ENCODE measurements at regions not wholly inside any gene's neighbourhood (a gene's known extent, or its start where the extent isn't known, plus 50 kb on each side); places are given as distances from the start of the nearest gene placed in this dataset.
"Not testable (repeated sequence)": the region's sequence is repeated elsewhere in the genome, so short reads cannot be mapped to it uniquely, and the experiment has no call there.

DNA sequence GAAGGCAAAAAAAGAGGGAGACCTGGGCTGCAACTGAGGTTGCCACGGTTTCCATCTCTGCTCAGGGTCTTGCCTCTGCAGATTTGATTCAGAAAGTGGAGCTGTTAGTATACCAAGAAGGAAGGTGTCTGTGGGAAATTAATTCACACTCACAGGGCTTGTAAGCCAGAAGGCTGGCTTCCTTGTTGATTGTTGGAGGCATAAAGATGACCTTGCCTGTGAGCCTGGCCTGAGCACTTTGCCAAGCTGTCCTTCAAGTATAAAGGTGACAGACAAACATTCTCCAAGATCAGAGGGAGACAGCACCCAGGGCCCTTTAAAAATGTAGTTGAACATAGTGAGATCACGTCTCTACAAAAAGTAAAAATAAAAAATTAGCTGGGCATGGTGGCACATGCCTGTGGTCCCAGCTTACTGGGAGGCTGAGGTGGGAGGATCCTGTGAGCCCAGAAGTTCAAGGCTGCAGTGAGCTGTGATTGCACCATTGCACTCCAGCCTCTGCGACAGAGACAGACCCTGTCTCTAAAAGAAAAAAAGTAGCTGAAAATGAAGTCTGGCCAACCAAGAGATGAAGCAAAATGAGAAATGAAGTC, 91.2 kb upstream of the UXS1 start:
- Mint-ChIP-seq H3K27ac (ENCODE audit: unreplicated experiment) (no peak overlapping the region), H3K36me3 (ENCODE audit: low read depth) (no peaks in the 10 kb centered on the region), H3K4me3 (no peak overlapping the region), H3K4me1 (peaks cover 51% of the 10 kb centered on the region), H3K27me3 (ENCODE audit: low read depth) (no peaks in the 10 kb centered on the region), H3K9me3 (no peaks in the 10 kb centered on the region)
- TF ChIP-seq, protein P1, sequence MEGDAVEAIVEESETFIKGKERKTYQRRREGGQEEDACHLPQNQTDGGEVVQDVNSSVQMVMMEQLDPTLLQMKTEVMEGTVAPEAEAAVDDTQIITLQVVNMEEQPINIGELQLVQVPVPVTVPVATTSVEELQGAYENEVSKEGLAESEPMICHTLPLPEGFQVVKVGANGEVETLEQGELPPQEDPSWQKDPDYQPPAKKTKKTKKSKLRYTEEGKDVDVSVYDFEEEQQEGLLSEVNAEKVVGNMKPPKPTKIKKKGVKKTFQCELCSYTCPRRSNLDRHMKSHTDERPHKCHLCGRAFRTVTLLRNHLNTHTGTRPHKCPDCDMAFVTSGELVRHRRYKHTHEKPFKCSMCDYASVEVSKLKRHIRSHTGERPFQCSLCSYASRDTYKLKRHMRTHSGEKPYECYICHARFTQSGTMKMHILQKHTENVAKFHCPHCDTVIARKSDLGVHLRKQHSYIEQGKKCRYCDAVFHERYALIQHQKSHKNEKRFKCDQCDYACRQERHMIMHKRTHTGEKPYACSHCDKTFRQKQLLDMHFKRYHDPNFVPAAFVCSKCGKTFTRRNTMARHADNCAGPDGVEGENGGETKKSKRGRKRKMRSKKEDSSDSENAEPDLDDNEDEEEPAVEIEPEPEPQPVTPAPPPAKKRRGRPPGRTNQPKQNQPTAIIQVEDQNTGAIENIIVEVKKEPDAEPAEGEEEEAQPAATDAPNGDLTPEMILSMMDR (conservative IDR thresholded peaks at IDR 0.05), result no peak
- no peak for DNase-seq (ENCODE audit: low read depth, low spot score)

DNA sequence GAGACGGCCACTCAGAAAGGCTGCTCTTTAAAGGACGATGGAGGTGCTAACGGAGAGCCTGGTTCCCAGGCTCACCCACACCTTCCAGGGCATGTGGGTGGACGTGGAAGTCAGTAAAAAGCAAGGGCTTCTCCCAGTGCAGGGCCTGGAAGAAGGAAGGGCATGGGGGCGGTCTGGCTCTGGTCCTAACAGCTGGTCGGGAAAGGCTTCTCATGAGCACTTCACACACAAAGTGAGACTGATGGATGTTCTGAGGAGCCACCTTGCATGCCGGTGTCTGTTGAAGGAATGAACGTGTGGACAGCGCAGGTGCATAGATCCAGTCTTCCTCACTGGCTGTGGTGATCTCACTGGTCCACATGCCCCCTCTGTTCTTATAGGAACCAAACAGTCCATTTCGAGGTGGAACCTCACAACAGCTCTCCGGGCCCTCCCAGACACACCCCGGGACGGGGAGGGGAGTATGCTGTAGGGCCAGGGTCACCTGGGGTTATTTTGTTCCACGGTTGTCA, 90.6 kb upstream of the UXS1 start:
- Mint-ChIP-seq H3K4me1 (peaks cover 57% of the 10 kb centered on the region), H3K36me3 (ENCODE audit: low read depth) (no peaks in the 10 kb centered on the region), H3K4me3 (no peak overlapping the region), H3K9me3 (no peaks in the 10 kb centered on the region), H3K27ac (ENCODE audit: unreplicated experiment) (peak overlapping the region; percentile 27), H3K27me3 (ENCODE audit: low read depth) (no peaks in the 10 kb centered on the region)
- TF ChIP-seq, protein P1 (conservative IDR thresholded peaks at IDR 0.05), result no peak
- DNase-seq (ENCODE audit: low read depth, low spot score), result no peak

DNA sequence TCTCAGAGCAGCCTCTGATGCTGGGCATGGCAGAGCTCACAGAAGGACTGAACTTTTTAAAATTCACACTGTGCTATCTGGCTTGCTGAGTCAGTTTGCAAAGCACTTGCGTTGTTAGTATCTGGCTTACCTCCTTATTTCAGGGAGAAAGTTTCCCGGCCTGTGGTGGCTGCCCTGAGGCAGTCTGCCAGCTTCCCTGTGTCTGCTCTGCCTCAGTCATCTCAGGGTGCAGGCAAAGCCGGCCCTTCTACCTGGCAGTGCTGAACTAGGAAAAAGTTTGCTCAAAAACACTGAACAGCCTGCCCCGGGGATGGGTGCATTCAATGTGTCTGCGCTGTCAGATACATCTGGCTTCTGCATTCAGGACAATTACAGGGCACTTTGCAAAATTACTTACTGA, 90.2 kb upstream of the UXS1 start:
- no peaks in the 10 kb centered on the region for H3K27me3 Mint-ChIP-seq (ENCODE audit: low read depth)
- H3K27ac Mint-ChIP-seq (ENCODE audit: unreplicated experiment), result peak overlapping the region; percentile 27
- DNase-seq (ENCODE audit: low read depth, low spot score), result no peak
- TF ChIP-seq, protein P1 (conservative IDR thresholded peaks at IDR 0.05), result no peak
- no peaks in the 10 kb centered on the region for H3K36me3 Mint-ChIP-seq (ENCODE audit: low read depth)
- no peak overlapping the region for H3K4me3 Mint-ChIP-seq
- no peaks in the 10 kb centered on the region for H3K9me3 Mint-ChIP-seq
- peaks cover 60% of the 10 kb centered on the region for H3K4me1 Mint-ChIP-seq

DNA sequence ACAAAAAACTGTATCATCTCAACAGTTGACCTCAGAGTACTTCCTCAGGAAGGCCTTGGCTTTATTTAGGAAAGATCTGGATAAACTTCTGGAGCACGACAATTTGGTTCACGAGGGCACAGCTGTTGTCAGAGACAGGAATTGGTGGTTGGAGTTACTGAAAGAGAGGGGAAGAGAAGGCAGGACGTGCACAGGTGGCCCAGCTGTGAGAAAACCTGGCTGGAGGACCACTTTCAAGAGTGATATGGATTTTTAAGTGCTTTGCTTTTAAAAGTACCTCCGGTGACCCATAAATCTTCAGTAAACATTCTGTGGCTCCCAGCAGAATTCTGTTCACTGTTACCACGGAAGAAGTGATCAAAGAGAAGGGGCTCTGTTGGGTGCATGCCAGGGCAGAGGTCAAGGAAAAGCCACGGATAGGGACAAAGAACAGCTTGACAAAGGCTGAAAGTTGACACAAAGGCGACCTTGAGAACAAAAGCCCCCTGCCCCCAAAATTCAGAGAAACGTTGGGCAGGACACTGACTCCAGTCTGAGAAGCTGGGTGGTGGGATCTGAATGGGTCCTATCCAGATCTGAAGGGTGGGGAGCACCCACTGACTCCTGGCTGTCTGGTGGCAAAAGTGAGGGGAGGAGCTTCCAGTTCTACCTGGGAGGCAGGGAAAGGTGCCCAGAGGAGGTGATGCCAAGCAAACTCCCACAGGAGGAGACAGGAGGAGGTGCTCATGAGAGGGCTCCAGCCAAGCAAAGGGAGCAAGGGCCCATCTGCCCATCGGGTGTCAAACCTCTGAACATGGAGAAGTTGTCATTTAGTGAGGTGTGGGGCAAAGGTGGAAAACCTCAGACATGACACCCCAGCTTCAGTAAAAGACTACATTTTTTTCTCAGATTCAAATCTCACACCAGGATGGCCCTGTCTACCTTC, 89.4 kb upstream of the UXS1 start:
- not testable (repeated sequence) for DNase-seq (ENCODE audit: low read depth, low spot score); H3K36me3 Mint-ChIP-seq (ENCODE audit: low read depth); H3K9me3 Mint-ChIP-seq; H3K27me3 Mint-ChIP-seq (ENCODE audit: low read depth)
- H3K4me3 Mint-ChIP-seq, result peak overlapping the region; percentile 24
- peaks cover 60% of the 10 kb centered on the region for H3K4me1 Mint-ChIP-seq
- H3K27ac Mint-ChIP-seq (ENCODE audit: unreplicated experiment), result peak overlapping the region; percentile 85

DNA sequence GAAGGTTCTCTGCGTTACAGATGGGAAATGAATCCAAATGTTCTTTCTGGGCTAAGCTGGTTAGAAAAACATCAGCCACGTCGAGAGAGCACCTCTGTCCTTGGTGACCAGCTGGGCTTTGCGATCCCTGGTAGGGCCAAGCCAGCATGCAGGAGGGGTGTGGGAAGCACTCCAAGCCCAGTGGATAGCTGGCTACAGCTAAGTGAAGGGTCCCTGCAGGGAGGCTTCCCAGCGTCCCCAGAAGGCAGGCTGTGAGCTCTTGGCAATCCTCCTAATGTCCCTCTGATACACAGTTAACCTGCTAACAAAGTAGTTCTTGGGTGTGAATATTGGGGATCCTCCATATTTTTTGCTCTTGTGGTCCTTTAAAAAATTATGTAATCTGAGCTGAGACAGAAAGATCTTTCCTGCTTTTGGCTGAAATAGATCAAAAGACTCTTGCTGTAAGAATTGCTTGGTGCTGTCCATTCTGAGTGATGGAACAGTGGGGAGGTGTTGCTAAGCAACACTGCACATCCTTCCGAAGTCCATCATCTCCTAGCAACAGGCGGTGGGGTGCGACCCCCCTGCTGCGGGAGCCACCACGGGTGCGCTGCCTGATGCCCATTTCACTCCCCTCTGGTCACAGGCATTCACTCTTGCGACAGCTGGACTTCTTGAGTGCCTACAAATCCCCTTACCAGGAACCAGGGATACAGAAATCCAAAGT, 88.5 kb upstream of the UXS1 start:
- peaks cover 60% of the 10 kb centered on the region for H3K4me1 Mint-ChIP-seq
- H3K9me3 Mint-ChIP-seq, result no peaks in the 10 kb centered on the region
- H3K4me3 Mint-ChIP-seq, result peak overlapping the region; percentile 24
- DNase-seq (ENCODE audit: low read depth, low spot score), result no peak
- H3K36me3 Mint-ChIP-seq (ENCODE audit: low read depth), result no peaks in the 10 kb centered on the region
- TF ChIP-seq, protein P1 (conservative IDR thresholded peaks at IDR 0.05), result no peak
- H3K27me3 Mint-ChIP-seq (ENCODE audit: low read depth), result no peaks in the 10 kb centered on the region
- H3K27ac Mint-ChIP-seq (ENCODE audit: unreplicated experiment), result peak overlapping the region; percentile 81

DNA sequence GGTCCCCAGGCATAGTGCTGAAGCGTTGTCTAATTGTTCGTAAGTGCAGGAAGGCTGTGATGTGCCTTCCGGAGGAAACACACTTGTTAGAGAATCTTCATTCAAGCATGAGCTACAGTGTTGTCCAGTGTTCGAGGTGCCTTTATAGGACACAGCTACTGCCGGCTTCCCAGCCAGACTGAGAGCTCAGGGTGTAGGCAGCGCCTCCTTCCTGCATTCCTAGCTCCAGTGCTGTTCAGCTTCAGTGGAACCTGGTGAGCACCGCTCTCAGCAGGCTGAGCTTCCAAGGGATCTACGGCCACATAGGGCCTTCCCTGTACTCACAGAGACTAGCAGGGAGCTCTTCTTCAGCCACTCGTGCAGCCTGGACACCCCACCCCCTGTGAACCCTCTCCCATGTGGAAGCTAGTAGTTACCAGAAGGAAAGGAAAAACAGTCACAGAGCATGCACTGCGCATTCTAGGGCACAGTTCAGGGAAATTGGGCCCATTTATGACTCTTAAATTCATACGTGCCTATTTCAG, 87.9 kb upstream of the UXS1 start:
- not testable (repeated sequence) for H3K27me3 Mint-ChIP-seq (ENCODE audit: low read depth); H3K36me3 Mint-ChIP-seq (ENCODE audit: low read depth); H3K27ac Mint-ChIP-seq (ENCODE audit: unreplicated experiment); DNase-seq (ENCODE audit: low read depth, low spot score); H3K9me3 Mint-ChIP-seq
- H3K4me3 Mint-ChIP-seq, result peak overlapping the region; percentile 24
- peaks cover 60% of the 10 kb centered on the region for H3K4me1 Mint-ChIP-seq
